Stimulated activated CD4-positive, alpha-beta T cell treated with anti-CD3 and anti-CD28 coated beads, Interleukin-1b, Interleukin-23, amount 100 ng/mL, for 1 hour (primary cell): ENCODE measurements at regions not wholly inside any gene's neighbourhood (a gene's known extent, or its start where the extent isn't known, plus 50 kb on each side); places are given as distances from the start of the nearest gene placed in this dataset.

Source experiments
- DNase-seq, 2 donors: peaks; one replicate each; pipeline ENCODE4 v3.0.0-alpha.2; 2020; ENCODE audit warnings: low read depth in 2 of 2

- DNase-seq = no peak
Measured at GRCh38 chr12:69189378-69189978, 49.9 kb upstream of the CPSF6 start.
